DND-41 (cell line): ENCODE measurements at regions not wholly inside any gene's neighbourhood (a gene's known extent, or its start where the extent isn't known, plus 50 kb on each side); places are given as distances from the start of the nearest gene placed in this dataset.

ENCODE experiments used
- ATAC-seq: fragments of 200-7000 bp; cut with Tn5 transposase; 3 replicates; pipeline ENCODE4 v1.9.1; 2021; ENCODE audit warnings: low read depth; ENCODE audit not compliant: insufficient read depth
- DNase-seq: peaks from one replicate; pipeline ENCODE4 v3.0.0-alpha.2; 2020
- H2AFZ ChIP-seq: 2 replicates; pipeline ENCODE4 v1.6.0; 2012; ENCODE audit warnings: low read depth, low read length
- H3K27ac ChIP-seq: 2 replicates; pipeline ENCODE4 v1.5.1; 2012; ENCODE audit warnings: low read length, inconsistent platforms
- H3K27me3 ChIP-seq: fragments of 200-600 bp; sonication (generic); 2 replicates; pipeline ENCODE4 v1.6.0; 2012; ENCODE audit warnings: low read length, mild to moderate bottlenecking, inconsistent platforms; ENCODE audit not compliant: insufficient read depth, poor library complexity
- H3K36me3 ChIP-seq: 2 replicates; pipeline ENCODE4 v1.5.1; 2012; ENCODE audit warnings: low read length, inconsistent platforms; ENCODE audit not compliant: insufficient read depth
- H3K4me1 ChIP-seq: 2 replicates; pipeline ENCODE4 v1.5.1; 2012; ENCODE audit warnings: mild to moderate bottlenecking, low read length; ENCODE audit not compliant: insufficient read depth
- H3K4me2 ChIP-seq: 2 replicates; pipeline ENCODE4 v1.6.0; 2012; ENCODE audit warnings: mild to moderate bottlenecking, moderate library complexity, low read length, inconsistent platforms; ENCODE audit not compliant: insufficient read depth
- H3K4me3 ChIP-seq, 2 experiments: fragments of 200-600 bp in 1 of 2; shearing (Covaris generic) in 1 of 2; 2 replicates each; pipeline ENCODE4 v1.5.1; 2012 to 2016; ENCODE audit warnings: inconsistent platforms in 2 of 2, low read length in 2 of 2, mild to moderate bottlenecking in 2 of 2, low read depth in 1 of 2, moderate library complexity in 1 of 2
- H3K79me2 ChIP-seq: 2 replicates; pipeline ENCODE4 v1.6.0; 2012; ENCODE audit warnings: low read length, inconsistent platforms; ENCODE audit not compliant: insufficient read depth
- H3K9ac ChIP-seq: 2 replicates; pipeline ENCODE4 v1.6.0; 2012; ENCODE audit warnings: low read depth, mild to moderate bottlenecking, inconsistent platforms, low read length, moderate library complexity
- H3K9me3 ChIP-seq: 2 replicates; pipeline ENCODE4 v1.5.1; 2012; ENCODE audit warnings: low read length, moderate library complexity, mild to moderate bottlenecking, inconsistent platforms; ENCODE audit not compliant: insufficient read depth, severe bottlenecking
- H4K20me1 ChIP-seq: 2 replicates; pipeline ENCODE4 v1.6.0; 2012; ENCODE audit warnings: low read length; ENCODE audit not compliant: insufficient read depth
- EZH2 ChIP-seq: IDR thresholded peaks from 3 replicates; pipeline ENCODE4 v1.6.1; 2012; ENCODE audit warnings: borderline replicate concordance, low read depth, mild to moderate bottlenecking, moderate library complexity, low read length, inconsistent platforms; ENCODE audit not compliant: severe bottlenecking
- TF ChIP-seq, protein P1 (sequence below): IDR thresholded peaks from 2 replicates; pipeline ENCODE4 v1.5.1; 2012; ENCODE audit warnings: borderline replicate concordance, low read length, moderate library complexity, mild to moderate bottlenecking; ENCODE audit not compliant: poor library complexity, severe bottlenecking; ENCODE audit errors: extremely low read depth

DNA sequence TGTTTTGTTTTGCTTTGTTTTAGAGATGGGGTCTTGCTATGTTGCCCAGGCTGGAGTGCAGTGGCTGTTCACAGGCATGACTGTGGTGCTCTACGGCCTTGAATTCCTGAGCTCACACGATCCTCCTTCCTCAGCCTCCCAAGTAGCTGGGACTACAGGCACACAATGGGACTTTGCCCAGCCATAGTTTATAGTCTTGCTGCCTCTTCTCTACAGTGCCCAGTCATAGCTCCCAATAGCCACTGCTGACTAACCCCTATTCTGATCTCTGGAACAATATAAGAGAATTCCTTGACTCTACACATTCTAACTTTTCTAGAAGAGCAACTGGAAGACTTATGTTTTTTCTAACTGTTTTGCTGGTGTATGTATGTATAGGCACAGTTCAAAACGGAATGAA lies 319.2 kb downstream of the PCDH7 start:
- no peak overlapping the region for H3K4me2 ChIP-seq
- no peak overlapping the region for H3K4me3 ChIP-seq
- no peaks in the 10 kb centered on the region for H3K27me3 ChIP-seq
- no peaks in the 10 kb centered on the region for H3K79me2 ChIP-seq
- H2AFZ ChIP-seq = no peak overlapping the region
- H3K4me1 ChIP-seq = no peaks in the 10 kb centered on the region
- H3K36me3 ChIP-seq = no peaks in the 10 kb centered on the region
- no peak overlapping the region for H3K27ac ChIP-seq
- DNase-seq (no peak), ATAC-seq (no peak)
- no peak overlapping the region for H3K9ac ChIP-seq
- no peaks in the 10 kb centered on the region for H4K20me1 ChIP-seq
- H3K9me3 ChIP-seq = no peaks in the 10 kb centered on the region
- TF ChIP-seq, protein P1, sequence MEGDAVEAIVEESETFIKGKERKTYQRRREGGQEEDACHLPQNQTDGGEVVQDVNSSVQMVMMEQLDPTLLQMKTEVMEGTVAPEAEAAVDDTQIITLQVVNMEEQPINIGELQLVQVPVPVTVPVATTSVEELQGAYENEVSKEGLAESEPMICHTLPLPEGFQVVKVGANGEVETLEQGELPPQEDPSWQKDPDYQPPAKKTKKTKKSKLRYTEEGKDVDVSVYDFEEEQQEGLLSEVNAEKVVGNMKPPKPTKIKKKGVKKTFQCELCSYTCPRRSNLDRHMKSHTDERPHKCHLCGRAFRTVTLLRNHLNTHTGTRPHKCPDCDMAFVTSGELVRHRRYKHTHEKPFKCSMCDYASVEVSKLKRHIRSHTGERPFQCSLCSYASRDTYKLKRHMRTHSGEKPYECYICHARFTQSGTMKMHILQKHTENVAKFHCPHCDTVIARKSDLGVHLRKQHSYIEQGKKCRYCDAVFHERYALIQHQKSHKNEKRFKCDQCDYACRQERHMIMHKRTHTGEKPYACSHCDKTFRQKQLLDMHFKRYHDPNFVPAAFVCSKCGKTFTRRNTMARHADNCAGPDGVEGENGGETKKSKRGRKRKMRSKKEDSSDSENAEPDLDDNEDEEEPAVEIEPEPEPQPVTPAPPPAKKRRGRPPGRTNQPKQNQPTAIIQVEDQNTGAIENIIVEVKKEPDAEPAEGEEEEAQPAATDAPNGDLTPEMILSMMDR = no peak
- no peak for TF ChIP-seq EZH2

DNA sequence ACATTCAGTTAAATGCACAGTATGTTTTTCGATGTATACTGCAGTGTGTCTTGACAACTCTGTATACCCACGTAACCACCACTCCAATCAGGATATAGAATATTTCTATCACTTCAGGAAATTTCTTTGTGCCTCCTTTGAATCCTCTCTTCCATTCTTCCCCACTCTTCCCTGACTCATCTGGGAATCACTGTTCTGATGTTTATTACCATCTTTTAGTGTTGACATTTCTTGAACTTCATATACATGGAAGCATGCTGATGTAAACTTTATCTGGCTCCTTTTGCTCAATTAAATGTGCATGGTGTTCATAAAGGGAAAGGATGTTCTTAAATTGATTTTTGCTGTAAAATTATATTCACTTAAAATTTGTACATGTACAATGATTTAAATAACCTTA lies 319.9 kb downstream of the PCDH7 start:
- no peak for ATAC-seq
- no peak overlapping the region for H3K4me2 ChIP-seq
- no peaks in the 10 kb centered on the region for H3K79me2 ChIP-seq
- no peaks in the 10 kb centered on the region for H4K20me1 ChIP-seq
- no peak overlapping the region for H2AFZ ChIP-seq
- H3K4me1 ChIP-seq = no peaks in the 10 kb centered on the region
- H3K36me3 ChIP-seq = no peaks in the 10 kb centered on the region
- no peaks in the 10 kb centered on the region for H3K9me3 ChIP-seq
- no peak for TF ChIP-seq EZH2
- TF ChIP-seq, protein P1 = no peak
- no peak overlapping the region for H3K9ac ChIP-seq
- no peak overlapping the region for H3K4me3 ChIP-seq
- no peak overlapping the region for H3K27ac ChIP-seq
- no peak for DNase-seq
- H3K27me3 ChIP-seq = no peaks in the 10 kb centered on the region

DNA sequence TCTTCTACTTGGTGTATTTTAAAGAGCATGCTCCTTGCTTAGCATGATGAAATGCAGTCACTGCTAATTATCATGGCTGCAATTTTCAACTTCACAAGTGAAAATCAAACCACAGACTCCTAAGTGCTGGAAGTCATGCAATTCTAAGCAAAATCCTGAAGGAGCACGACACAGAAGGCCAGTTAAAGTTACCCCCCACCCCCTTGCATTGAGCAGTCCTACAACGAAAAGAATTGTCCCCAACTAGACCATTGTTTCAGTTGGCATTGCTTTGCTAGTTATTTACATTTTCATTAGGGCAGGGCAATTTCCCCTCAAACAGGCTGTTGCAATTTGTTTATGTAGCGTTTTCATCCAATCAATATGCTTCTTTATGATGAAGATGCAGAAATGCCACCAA lies 321.2 kb downstream of the PCDH7 start:
- Histone ChIP-seq H3K4me2 (no peak overlapping the region), H3K4me3 (no peak overlapping the region), H3K36me3 (no peaks in the 10 kb centered on the region), H3K9me3 (no peaks in the 10 kb centered on the region), H4K20me1 (no peaks in the 10 kb centered on the region), H3K79me2 (no peaks in the 10 kb centered on the region), H2AFZ (no peak overlapping the region), H3K9ac (no peak overlapping the region), H3K27ac (no peak overlapping the region), H3K4me1 (no peaks in the 10 kb centered on the region), H3K27me3 (no peaks in the 10 kb centered on the region)
- TF ChIP-seq, protein P1 = no peak
- no peak for TF ChIP-seq EZH2
- DNase-seq (no peak), ATAC-seq (no peak)

DNA sequence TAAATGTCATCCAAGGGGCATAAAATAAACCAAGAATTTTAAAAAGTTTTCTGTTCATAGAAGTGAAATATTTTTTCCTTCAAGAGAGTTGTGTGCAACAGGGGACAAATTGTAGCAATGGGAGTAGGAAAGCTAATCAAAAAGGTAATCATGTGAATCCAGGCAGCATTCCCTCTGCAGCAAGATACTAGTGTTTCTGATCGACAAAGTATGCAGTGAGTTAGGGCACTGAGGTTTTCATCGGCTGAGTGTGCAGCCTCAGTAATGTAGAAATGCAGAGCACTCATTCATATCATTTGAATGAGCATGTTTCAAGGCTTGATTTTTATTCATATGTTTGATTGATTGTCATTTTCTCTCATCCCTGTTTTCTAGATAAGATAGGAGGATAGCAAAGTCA lies 321.7 kb downstream of the PCDH7 start:
- no peak for ATAC-seq
- Histone ChIP-seq H3K4me3 (no peak overlapping the region), H3K4me2 (no peak overlapping the region), H2AFZ (no peak overlapping the region), H3K79me2 (no peaks in the 10 kb centered on the region), H3K9me3 (no peaks in the 10 kb centered on the region), H3K27me3 (no peaks in the 10 kb centered on the region), H3K4me1 (no peaks in the 10 kb centered on the region), H3K9ac (no peak overlapping the region), H3K27ac (no peak overlapping the region), H3K36me3 (no peaks in the 10 kb centered on the region), H4K20me1 (no peaks in the 10 kb centered on the region)
- TF ChIP-seq EZH2 = no peak
- TF ChIP-seq, protein P1 = no peak
- DNase-seq = no peak
